Keratinocyte (primary cell): ENCODE measurements at regions not wholly inside any gene's neighbourhood (a gene's known extent, or its start where the extent isn't known, plus 50 kb on each side); places are given as distances from the start of the nearest gene placed in this dataset.

Experiments
- CTCF ChIP-seq, 3 experiments: IDR thresholded peaks in 1 of 3; conservative IDR thresholded peaks in 1 of 3; optimal IDR thresholded peaks in 1 of 3; 2 replicates in 2 of 3; 3 replicates in 1 of 3; pipeline versions ENCODE3 to v1.5.1; 2011; ENCODE audit warnings: low read length in 3 of 3, mild to moderate bottlenecking in 3 of 3, moderate library complexity in 2 of 3, control low read depth in 1 of 3, inconsistent platforms in 1 of 3; ENCODE audit not compliant: insufficient read depth in 2 of 3; ENCODE audit errors: extremely low read depth in 1 of 3
- EZH2 ChIP-seq: IDR thresholded peaks from one replicate; pipeline ENCODE4 v1.6.1; 2012; ENCODE audit warnings: inconsistent platforms, mild to moderate bottlenecking, low read length, moderate library complexity

- TF ChIP-seq CTCF (optimal IDR thresholded peaks at IDR 0.05 in 1 of 3, IDR thresholded peaks at IDR 0.05 in 1 of 3, conservative IDR thresholded peaks at IDR 0.05 in 1 of 3; ENCODE audit: extremely low read depth in 1 of 3, insufficient read depth in 2 of 3, low read length in 3 of 3): no peak
- no peak for TF ChIP-seq EZH2
Measured at GRCh38 chr6:15044146-15044882, 201.6 kb upstream of the JARID2 start.
